ENCODE measurements at regions not wholly inside any gene's neighbourhood (a gene's known extent, or its start where the extent isn't known, plus 50 kb on each side); places are given as distances from the start of the nearest gene placed in this dataset.
"Not testable (repeated sequence)": the region's sequence is repeated elsewhere in the genome, so short reads cannot be mapped to it uniquely, and the experiment has no call there.

DNA sequence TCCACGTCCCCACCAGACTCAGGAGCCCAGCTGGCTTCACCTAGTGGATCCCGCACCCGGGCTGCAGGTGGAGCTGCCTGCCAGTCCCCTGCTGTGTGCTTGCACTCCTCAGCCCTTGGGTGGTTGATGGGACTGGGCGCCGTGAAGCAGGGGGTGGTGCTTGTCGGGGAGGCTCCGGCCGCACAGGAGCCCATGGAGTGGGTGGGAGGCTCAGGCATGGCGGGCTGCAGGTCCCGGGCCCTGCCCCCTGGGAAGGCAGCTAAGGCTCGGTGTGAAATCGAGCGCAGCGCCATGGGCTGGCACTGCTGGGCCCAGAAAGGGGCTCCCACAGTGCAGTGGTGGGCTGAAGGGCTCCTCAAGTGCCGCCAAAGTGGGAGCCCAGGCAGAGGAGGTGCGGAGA, 1294.9 kb upstream of the MAP3K7 start:
- TF ChIP-seq, protein P1, sequence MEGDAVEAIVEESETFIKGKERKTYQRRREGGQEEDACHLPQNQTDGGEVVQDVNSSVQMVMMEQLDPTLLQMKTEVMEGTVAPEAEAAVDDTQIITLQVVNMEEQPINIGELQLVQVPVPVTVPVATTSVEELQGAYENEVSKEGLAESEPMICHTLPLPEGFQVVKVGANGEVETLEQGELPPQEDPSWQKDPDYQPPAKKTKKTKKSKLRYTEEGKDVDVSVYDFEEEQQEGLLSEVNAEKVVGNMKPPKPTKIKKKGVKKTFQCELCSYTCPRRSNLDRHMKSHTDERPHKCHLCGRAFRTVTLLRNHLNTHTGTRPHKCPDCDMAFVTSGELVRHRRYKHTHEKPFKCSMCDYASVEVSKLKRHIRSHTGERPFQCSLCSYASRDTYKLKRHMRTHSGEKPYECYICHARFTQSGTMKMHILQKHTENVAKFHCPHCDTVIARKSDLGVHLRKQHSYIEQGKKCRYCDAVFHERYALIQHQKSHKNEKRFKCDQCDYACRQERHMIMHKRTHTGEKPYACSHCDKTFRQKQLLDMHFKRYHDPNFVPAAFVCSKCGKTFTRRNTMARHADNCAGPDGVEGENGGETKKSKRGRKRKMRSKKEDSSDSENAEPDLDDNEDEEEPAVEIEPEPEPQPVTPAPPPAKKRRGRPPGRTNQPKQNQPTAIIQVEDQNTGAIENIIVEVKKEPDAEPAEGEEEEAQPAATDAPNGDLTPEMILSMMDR (conservative IDR thresholded peaks at IDR 0.05; ENCODE audit: low read depth, low read length), result not testable (repeated sequence)
- TF ChIP-seq EZH2 (IDR thresholded peaks at IDR 0.05; ENCODE audit: borderline replicate concordance, low read depth, low read length, poor library complexity, severe bottlenecking), result not testable (repeated sequence)

All from A673 (cell line).